ENCODE measurements at regions not wholly inside any gene's neighbourhood (a gene's known extent, or its start where the extent isn't known, plus 50 kb on each side); places are given as distances from the start of the nearest gene placed in this dataset.
"Not testable (repeated sequence)": the region's sequence is repeated elsewhere in the genome, so short reads cannot be mapped to it uniquely, and the experiment has no call there.

DNA sequence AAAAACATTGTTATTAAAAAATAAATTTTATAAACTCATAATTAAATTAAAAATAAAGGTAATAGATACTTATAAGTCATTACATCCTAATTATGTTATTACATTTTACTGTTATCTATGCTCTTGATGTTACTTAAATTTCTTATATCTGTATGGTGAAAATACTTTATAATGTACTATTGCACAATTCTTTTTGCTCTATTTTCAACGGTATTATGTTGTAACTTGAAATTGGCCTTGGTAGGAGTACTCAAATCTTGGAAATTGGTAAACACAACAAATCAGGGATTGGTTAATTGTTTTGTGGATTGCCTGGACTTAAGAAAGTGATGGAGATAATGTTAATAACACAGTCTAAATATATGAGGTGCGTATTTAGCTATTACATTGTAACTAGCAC, 273.3 kb downstream of the MDFIC start:
- no peak for DNase-seq

DNA sequence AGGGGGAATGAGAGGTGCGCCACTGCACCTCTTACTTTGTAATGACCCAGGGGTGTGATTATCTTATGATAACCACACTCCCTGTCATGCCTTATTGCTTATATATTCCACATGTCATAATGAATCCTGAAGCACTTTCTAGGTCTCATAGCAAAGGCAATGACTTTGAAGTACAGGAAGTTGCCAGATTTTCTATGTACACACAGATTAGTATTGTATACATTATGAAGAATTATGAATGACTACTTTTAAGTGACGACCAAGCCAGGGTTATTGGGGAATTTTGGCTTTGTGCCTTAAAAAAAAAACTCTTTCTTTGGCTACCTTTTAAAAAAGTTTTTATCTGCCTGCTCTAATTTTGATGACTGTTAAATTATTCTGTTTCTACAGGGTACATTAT, 269.6 kb downstream of the MDFIC start:
- DNase-seq, result peak; percentile 3

DNA sequence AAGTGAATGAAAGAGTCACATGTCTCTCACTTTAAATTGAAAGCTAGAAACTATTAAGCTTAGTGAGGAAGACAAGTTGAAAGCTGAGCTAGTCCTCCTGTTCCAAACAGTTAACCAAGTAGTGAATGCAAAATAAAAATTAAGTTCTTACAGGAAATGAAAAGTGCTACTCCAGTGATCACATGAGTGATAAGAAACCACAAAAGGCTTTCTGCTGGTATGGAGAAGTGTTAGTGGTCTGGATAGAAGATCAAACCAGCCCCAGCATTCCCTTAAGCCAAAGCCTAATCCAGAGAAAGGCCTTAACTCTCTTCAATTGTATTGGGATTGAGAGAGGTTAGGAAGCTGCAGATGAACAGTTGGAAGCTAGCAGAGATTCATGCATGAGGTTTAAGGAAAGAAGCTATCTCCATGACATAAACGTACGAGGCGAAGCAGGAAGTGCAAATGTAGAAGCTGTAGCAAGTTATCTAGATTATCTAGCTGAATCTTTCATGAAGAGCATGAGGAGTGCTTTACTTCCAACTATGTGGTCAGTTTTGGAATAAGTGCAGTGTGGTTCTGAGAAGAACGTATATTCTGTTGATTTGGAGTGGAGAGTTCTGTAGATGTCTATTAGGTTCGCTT, 261.6 kb downstream of the MDFIC start:
- DNase-seq, result no peak

DNA sequence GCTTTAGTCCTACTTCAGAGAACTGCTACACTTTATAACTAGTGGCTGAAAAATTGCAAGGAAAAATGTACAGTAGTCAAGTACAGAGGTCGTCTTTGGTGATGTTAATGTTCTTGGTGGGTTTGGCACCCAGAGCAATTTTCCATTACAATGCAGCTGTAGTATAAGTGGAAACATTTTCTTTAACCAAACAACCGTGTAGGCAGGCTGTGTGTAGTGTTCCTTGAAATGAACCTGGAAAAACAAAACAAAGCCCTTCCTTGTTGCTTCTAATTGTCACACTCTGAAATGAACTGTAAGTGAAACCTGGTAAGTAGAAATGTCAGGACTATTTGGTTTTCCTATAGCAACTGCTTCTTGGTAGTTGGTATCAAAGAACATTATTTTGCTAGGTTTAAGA, 256.9 kb downstream of the MDFIC start:
- DNase-seq, result no peak

DNA sequence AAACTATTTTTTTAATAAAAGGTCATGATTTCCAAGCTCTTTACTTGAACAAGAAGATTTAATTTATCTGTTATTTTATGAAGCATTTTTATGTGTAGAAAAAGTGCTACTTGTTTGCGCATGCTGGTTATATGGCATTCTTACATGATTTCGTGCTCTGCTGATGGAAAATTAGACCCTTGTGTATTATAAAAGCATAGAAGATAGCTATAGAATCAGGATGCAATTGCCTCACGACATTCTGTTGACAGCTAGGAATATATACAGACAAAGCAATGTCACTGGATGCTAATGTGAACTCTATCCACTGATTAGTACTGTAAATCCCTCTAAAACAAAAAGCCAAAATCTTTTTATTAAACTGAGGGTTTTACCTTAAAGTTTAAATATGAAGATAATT, 255.9 kb downstream of the MDFIC start:
- DNase-seq, result no peak

GRCh38 chr7:115177103-115177502, 255.2 kb downstream of the MDFIC start:
- no peak for DNase-seq

DNA sequence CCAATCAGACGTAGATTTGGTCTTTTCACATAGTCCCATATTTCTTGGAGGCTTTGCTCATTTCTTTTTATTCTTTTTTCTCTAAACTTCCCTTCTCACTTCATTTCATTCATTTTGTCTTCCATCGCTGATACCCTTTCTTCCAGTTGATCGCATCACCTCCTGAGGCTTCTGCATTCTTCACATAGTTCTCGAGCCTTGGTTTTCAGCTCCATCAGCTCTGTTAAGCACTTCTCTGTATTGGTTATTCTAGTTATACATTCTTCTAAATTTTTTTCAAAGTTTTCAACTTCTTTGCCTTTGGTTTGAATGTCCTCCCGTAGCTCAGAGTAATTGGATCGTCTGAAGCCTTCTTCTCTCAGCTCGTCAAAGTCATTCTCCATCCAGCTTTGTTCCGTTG, 250.5 kb downstream of the MDFIC start:
- DNase-seq, result not testable (repeated sequence)

GRCh38 chr7:115153769-115154477, 232.0 kb downstream of the MDFIC start:
- no peak for DNase-seq

GRCh38 chr7:115153176-115153575, 231.3 kb downstream of the MDFIC start:
- no peak for DNase-seq

GRCh38 chr7:115146148-115146547, 224.3 kb downstream of the MDFIC start:
- DNase-seq, result no peak

DNA sequence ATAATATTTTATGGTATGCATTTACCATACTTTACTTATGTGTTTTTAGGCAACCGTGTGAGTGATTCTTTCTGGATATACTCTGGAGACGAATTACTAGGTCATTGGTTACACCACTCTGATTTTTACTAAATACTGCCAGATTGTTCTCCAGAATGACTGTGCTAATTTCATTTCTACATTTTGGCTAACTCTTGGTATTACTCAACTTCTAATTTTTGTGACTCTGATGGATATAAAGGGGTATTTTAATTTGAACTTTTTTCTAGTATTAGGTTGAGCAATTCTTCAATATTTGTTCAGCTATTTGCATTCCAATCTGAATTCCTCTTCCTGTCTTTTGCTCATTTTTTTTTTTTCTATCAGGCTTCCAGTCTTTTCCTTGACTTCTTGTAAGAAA, 223.6 kb downstream of the MDFIC start:
- DNase-seq, result peak; percentile 38

DNA sequence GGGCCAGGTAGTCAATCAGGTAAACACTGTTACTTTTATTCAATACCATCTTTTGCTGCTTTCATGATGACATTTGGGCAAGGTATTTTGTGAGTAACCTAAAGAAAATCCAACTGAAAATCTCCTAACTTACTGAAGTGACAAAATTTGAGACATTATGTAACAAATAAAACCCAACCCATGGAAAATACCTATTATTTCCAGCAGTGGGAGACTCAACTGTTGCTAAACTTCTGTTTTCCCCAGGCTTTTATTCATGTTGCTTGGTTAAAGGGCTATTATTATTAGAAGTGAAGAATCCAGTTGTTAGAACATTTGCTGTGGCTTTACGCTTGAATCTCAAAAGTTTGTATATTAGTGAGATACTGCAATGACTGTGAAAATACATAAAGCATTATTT, 215.9 kb downstream of the MDFIC start:
- DNase-seq, result no peak

DNA sequence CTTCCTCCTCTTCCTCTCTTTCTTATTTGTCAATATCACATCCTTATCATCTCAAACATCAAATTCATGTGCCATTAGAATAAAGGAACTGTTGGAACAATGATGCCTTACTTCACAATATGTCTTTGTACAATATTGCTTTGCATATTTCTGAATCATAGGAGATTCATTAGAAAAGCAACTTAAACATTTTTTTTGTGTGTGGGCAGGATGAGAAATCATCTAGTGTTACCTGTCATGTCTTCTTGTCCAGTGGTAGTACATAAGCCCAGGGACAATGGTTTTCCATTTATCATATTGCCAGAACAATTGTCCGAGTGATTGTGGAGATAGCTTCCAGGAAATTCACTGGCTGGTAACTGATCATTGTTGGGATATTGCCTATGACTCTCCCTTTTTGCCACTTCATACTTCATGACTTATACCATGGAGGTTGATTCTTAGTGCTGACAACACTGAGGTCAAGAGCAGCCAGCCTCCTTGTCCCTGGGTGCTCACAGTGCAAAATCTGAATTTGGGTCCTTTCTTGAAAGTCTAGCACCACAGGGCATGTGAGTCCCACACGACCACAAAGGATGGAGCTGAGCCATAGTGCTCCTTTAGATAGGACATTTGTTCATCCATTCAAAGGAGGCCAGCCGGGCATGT, 215.0 kb downstream of the MDFIC start:
- DNase-seq, result no peak

GRCh38 chr7:115135769-115136410, 214.0 kb downstream of the MDFIC start:
- DNase-seq, result no peak

GRCh38 chr7:115135146-115135545, 213.3 kb downstream of the MDFIC start:
- no peak for DNase-seq

- DNase-seq, result no peak
These were observed 211.4 kb downstream of the MDFIC start for GRCh38 chr7:115133248-115133647.

DNA sequence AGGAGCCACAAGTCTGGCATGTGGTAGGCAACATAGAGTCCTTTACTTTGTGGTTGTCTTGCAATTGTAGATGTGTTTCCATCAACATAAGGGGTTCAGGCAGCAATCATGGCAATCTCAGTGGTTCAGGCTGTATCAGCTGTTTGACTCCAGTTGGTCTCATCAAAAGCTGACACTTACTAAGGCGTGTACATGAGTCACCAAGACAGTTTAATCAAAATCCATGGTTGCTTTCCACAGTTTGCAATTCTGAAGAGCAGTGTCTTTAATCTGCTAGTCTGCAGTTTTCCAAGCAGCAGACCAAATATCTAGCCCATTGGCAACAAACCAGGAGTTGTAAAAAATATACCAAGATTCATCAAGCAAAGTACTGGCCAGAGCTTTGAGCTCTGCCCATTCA, 210.2 kb downstream of the MDFIC start:
- no peak for DNase-seq

DNA sequence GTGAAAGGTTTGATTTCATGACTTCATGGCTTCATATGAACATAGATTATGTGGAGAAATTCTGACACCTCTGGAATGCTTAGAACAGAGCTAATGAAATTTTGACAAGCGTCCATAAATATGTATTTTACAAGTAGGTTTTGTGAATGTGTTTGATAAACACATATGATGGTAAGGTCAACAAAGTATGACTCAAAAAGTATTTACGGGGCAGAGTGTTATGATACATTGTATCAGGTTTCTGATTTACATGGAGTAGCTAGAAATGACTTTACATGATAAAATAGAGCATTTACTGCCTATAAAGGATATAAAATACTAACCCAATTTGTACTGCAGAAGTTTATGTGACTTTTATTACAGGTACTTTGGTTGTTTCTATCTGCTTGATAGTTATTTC, 206.3 kb downstream of the MDFIC start:
- no peak for DNase-seq

DNA sequence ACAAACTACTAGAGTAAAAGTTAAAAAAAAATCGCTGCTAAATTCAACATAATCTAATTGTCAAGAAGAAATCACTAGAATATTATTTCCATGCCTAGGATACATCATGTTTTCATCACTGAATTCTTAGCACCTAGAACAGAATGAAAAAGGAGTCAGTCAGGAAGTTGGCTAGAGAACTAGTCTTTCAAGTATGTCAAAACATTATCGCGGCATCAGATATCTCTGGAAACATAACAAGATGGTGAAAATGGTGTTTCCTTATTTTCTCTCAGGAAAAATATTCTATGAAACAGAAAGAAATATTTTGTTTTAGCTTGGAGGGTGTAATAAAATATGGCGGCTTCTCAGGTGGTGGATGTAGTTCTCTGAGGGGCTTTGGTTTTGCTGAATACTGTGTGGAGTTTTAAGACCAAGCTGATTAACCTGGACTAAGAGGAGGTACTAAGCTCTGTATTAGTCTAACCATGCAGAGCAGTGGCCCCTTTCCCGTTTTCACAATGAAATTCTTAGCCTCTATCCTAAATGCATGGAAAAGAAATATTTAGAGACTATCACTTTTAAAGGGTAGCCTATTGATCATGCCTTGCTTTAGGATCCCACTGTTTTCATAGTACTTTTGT, 205.6 kb downstream of the MDFIC start:
- DNase-seq, result no peak

DNA sequence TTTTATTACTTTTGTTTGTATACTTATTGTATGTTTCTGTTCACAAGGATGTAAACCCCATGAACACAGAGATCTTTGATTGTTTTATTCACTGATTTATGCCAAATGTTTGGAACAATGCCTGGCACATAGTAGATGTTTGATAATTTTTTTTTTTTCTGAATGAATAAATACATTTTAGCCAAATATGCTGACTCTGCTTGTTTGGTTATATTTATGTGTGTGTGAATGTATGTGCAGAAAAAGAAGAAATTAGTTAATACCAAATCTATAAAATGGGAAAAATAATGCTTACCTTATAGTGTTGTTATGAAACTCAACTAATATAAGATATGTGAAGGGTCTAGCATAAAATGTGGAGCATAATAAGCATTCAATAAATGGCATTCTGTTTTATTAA, 203.9 kb downstream of the MDFIC start:
- DNase-seq, result no peak

DNA sequence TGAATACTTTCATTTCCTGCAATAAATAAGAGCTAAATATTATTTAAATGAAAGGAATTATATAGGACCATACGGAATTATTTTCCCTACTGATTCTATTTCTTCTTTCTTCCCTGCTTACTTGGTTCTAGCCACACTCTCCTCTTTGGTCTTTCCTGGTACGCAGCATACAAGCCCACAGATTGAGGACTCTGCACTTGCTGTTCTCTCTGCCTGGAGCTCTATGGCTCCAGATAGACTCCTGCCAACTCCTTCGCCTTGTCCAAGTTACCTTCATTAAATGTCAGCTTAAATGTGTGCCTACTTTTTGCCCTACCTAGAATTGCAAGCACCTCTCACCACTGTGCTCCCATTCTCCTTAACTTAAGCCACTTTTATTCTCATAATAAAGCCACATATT, 203.4 kb downstream of the MDFIC start:
- DNase-seq, result no peak

- no peak for DNase-seq
These were observed 202.6 kb downstream of the MDFIC start for GRCh38 chr7:115124409-115124939.

DNA sequence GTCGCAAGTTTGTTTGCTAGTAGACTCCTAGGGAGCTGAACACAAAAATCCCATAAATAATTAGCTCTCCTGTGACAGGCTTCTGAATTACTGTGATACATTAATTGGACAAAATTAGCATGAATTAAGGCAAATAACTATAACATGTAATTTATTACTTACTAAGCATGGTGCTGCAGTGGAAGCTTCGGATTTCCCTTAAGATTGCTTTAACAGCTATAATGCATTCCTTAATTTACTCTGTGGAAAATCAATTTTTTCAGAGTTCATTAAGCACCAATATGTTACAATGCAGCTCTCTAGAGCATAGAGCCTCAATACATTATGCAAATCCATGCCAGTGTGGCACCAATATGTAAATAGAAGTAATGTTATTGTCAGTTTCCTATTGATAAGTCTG, 201.5 kb downstream of the MDFIC start:
- DNase-seq, result no peak
